ENCODE measurements at regions not wholly inside any gene's neighbourhood (a gene's known extent, or its start where the extent isn't known, plus 50 kb on each side); places are given as distances from the start of the nearest gene placed in this dataset.

DNA sequence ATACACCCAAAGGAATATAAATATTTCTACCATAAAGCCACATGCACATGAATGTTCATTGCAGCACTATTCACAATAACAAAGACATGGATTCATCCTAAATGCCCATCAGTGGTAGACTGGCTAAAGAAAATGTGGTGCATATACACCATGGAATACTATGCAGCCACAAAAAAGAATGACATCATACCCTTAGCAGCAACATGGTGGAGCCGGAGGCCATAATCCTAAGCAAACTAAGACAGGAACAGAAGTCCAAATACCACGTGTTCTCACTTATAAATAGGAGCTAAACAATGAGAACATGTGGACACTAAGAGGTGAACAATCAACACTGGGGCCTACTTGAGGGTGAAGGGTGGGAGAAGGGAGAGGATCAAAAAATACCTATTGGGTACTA is 198.5 kb downstream of the BMP4 start (continued):
- TF ChIP-seq RNF2 (IDR thresholded peaks at IDR 0.05; ENCODE audit: borderline replicate concordance, low read depth, low read length, missing control alignments, poor library complexity, severe bottlenecking) (no peak), BACH1 (IDR thresholded peaks at IDR 0.05; ENCODE audit: low read length) (no peak), POLR2AphosphoS5 (IDR thresholded peaks at IDR 0.05; ENCODE audit: low read depth, low read length) (no peak), RXRA (IDR thresholded peaks at IDR 0.05; ENCODE audit: insufficient read depth, low read depth, low read length) (no peak), RBBP5 (IDR thresholded peaks at IDR 0.05; ENCODE audit: borderline replicate concordance, low read depth, low read length) (no peak)

Measured in H1 (cell line).